CD4-positive, CD25-positive, alpha-beta regulatory T cell (primary cell): ENCODE measurements at regions not wholly inside any gene's neighbourhood (a gene's known extent, or its start where the extent isn't known, plus 50 kb on each side); places are given as distances from the start of the nearest gene placed in this dataset.

Experiments used
- ATAC-seq, 2 donors: fragments of 150-1000 bp; cut with Tn5 transposase; one replicate each; pipeline ENCODE4 v1.10.0; 2021; ENCODE audit warnings: low read depth in 2 of 2, moderate number of reproducible peaks in 2 of 2, moderate library complexity in 1 of 2
- DNase-seq, 3 donors: peaks; one replicate each; pipeline versions ENCODE4 v3.0.0 to v3.0.0-alpha.2; 2012 to 2022; ENCODE audit warnings: mixed read lengths in 1 of 3
- H3K27ac ChIP-seq: one replicate; pipeline ENCODE4 v1.7.0; 2013; ENCODE audit warnings: mild to moderate bottlenecking, low read length; ENCODE audit not compliant: insufficient read depth, poor library complexity, severe bottlenecking
- H3K27me3 ChIP-seq: one replicate; pipeline ENCODE4 v1.7.0; 2013; ENCODE audit warnings: low read length; ENCODE audit not compliant: control insufficient read depth, insufficient read depth
- H3K36me3 ChIP-seq: one replicate; pipeline ENCODE4 v1.7.0; 2013; ENCODE audit warnings: mild to moderate bottlenecking, low read length, moderate library complexity; ENCODE audit not compliant: control insufficient read depth, insufficient read depth
- H3K4me1 ChIP-seq: 2 replicates; pipeline ENCODE4 v1.7.0; 2013; ENCODE audit warnings: mild to moderate bottlenecking, low read length; ENCODE audit not compliant: insufficient read depth, control insufficient read depth, poor library complexity, severe bottlenecking
- H3K4me3 ChIP-seq: one replicate; pipeline ENCODE4 v1.7.0; 2013; ENCODE audit warnings: low read depth, mild to moderate bottlenecking, low read length, moderate library complexity
- H3K9me3 ChIP-seq, 2 experiments: 1 replicate in 1 of 2; 2 replicates in 1 of 2; pipeline ENCODE4 v1.7.0; 2013; ENCODE audit warnings: low read length in 2 of 2, mild to moderate bottlenecking in 1 of 2, moderate library complexity in 1 of 2; ENCODE audit not compliant: control insufficient read depth in 2 of 2
- H3K27ac Mint-ChIP-seq, 3 donors: one replicate each; pipeline ENCODE4 v1.8.0; 2020 to 2022; ENCODE audit warnings: mild to moderate bottlenecking in 3 of 3, mixed read lengths in 3 of 3, moderate library complexity in 2 of 3
- H3K27me3 Mint-ChIP-seq: one replicate; pipeline ENCODE4 v1.8.0; 2022; ENCODE audit warnings: mild to moderate bottlenecking, mixed read lengths
- H3K36me3 Mint-ChIP-seq: one replicate; pipeline ENCODE4 v1.8.0; 2020; ENCODE audit warnings: mixed read lengths
- H3K4me1 Mint-ChIP-seq, 4 donors: one replicate each; pipeline ENCODE4 v1.8.0; 2020 to 2022; ENCODE audit warnings: mixed read lengths in 4 of 4, mild to moderate bottlenecking in 1 of 4
- H3K4me3 Mint-ChIP-seq, 4 donors: one replicate each; pipeline ENCODE4 v1.8.0; 2020 to 2022; ENCODE audit warnings: mild to moderate bottlenecking in 4 of 4, mixed read lengths in 4 of 4, moderate library complexity in 3 of 4
- H3K9me3 Mint-ChIP-seq, 7 donors: one replicate each; pipeline ENCODE4 v1.8.0; 2020 to 2022; ENCODE audit warnings: mixed read lengths in 7 of 7, mild to moderate bottlenecking in 3 of 7, moderate library complexity in 2 of 7

GRCh38 chr14:53847881-53848280 lies 108.7 kb downstream of the BMP4 start:
- no peaks in the 10 kb centered on the region for H3K9me3 ChIP-seq
- H3K27me3 Mint-ChIP-seq, result peaks cover 4% of the 10 kb centered on the region
- no peaks in the 10 kb centered on the region for H3K4me1 Mint-ChIP-seq
- H3K27ac ChIP-seq, result no peak overlapping the region
- H3K4me3 ChIP-seq, result no peak overlapping the region
- H3K9me3 Mint-ChIP-seq, result peaks cover 0 to 3% (median 0%) of the 10 kb centered on the region in 7 donors
- H3K4me1 ChIP-seq, result no peaks in the 10 kb centered on the region
- no peaks in the 10 kb centered on the region for H3K36me3 ChIP-seq
- no peaks in the 10 kb centered on the region for H3K36me3 Mint-ChIP-seq
- no peak overlapping the region for H3K4me3 Mint-ChIP-seq
- no peak overlapping the region for H3K27ac Mint-ChIP-seq
- no peaks in the 10 kb centered on the region for H3K27me3 ChIP-seq
- DNase-seq (no peak), ATAC-seq (no peak)

DNA sequence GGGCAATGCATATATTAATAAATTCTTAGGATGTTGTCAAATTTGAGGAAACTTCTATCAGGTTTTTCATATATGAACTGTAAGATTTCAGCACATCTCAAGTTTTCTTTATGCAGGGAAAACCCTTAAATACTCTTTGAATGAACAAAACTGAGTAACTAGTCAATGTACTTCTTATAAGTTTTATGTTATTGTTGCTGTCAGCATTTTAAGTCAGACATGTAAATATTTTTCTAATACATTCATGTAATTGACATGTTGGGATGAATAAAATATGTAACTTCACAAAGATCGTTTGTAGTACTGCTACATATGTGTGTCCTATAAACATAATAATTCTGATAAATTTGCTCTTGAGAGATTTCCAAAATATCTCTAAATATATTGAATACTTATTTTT lies 109.6 kb downstream of the BMP4 start:
- H3K9me3 Mint-ChIP-seq, result peaks cover 0 to 3% (median 0%) of the 10 kb centered on the region in 7 donors
- DNase-seq (no peak), ATAC-seq (no peak)
- Histone ChIP-seq H3K27ac (no peak overlapping the region), H3K9me3 (no peaks in the 10 kb centered on the region), H3K4me1 (no peaks in the 10 kb centered on the region), H3K4me3 (no peak overlapping the region), H3K27me3 (no peaks in the 10 kb centered on the region), H3K36me3 (no peaks in the 10 kb centered on the region)
- no peaks in the 10 kb centered on the region for H3K4me1 Mint-ChIP-seq
- H3K36me3 Mint-ChIP-seq, result no peaks in the 10 kb centered on the region
- H3K27me3 Mint-ChIP-seq, result peaks cover 4% of the 10 kb centered on the region
- H3K27ac Mint-ChIP-seq, result no peak overlapping the region
- no peak overlapping the region for H3K4me3 Mint-ChIP-seq

- Mint-ChIP-seq H3K36me3 (no peaks in the 10 kb centered on the region), H3K4me1 (no peaks in the 10 kb centered on the region), H3K9me3 (peaks cover 0 to 8% (median 0%) of the 10 kb centered on the region in 7 donors), H3K27me3 (peaks cover 4% of the 10 kb centered on the region), H3K4me3 (no peak overlapping the region), H3K27ac (no peak overlapping the region)
- ATAC-seq (no peak), DNase-seq (no peak)
- H3K9me3 ChIP-seq, result no peaks in the 10 kb centered on the region
- no peaks in the 10 kb centered on the region for H3K36me3 ChIP-seq
- H3K4me1 ChIP-seq, result no peaks in the 10 kb centered on the region
- H3K27me3 ChIP-seq, result no peaks in the 10 kb centered on the region
- no peak overlapping the region for H3K4me3 ChIP-seq
- no peak overlapping the region for H3K27ac ChIP-seq
Measured at GRCh38 chr14:53845813-53846693, 110.6 kb downstream of the BMP4 start.

DNA sequence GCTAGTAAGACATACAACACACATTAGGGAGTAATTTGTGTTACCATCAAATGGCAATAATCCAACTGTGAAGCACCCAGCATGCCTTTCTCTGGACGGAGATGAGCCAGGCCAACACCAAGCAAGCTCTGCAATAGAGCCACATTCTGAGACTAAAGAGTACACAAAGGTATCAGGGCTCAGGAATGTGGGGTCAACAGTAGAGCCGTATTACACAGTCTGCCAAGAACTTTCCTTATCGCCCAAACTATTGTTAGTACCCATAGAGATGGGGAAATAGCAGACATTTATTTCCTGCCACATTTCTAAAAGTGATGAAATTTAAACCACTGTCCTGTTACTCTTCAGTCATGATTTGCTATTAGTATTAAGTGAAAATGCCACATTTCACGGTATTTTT lies 113.7 kb downstream of the BMP4 start:
- Mint-ChIP-seq H3K36me3 (no peaks in the 10 kb centered on the region), H3K4me3 (no peak overlapping the region), H3K4me1 (no peaks in the 10 kb centered on the region), H3K9me3 (peaks cover 2 to 14% (median 4%) of the 10 kb centered on the region in 7 donors), H3K27ac (no peak overlapping the region), H3K27me3 (peaks cover 4% of the 10 kb centered on the region)
- peaks cover 0 to 10% of the 10 kb centered on the region in 2 experiments for H3K9me3 ChIP-seq
- H3K4me1 ChIP-seq, result no peaks in the 10 kb centered on the region
- H3K36me3 ChIP-seq, result no peaks in the 10 kb centered on the region
- no peaks in the 10 kb centered on the region for H3K27me3 ChIP-seq
- DNase-seq, result no peak
- no peak overlapping the region for H3K27ac ChIP-seq
- no peak overlapping the region for H3K4me3 ChIP-seq
- no peak for ATAC-seq

- no peaks in the 10 kb centered on the region for H3K36me3 Mint-ChIP-seq
- H3K4me1 Mint-ChIP-seq, result no peaks in the 10 kb centered on the region
- ATAC-seq (no peak), DNase-seq (no peak)
- H3K27ac Mint-ChIP-seq, result peak overlapping the region in 1 of 3 donors; percentile 29
- H3K36me3 ChIP-seq, result no peaks in the 10 kb centered on the region
- peaks cover 2 to 19% (median 5%) of the 10 kb centered on the region in 7 donors for H3K9me3 Mint-ChIP-seq
- no peaks in the 10 kb centered on the region for H3K27me3 Mint-ChIP-seq
- H3K4me1 ChIP-seq, result no peaks in the 10 kb centered on the region
- peaks cover 0 to 10% of the 10 kb centered on the region in 2 experiments for H3K9me3 ChIP-seq
- no peaks in the 10 kb centered on the region for H3K27me3 ChIP-seq
- H3K27ac ChIP-seq, result no peak overlapping the region
- H3K4me3 Mint-ChIP-seq, result no peak overlapping the region
- H3K4me3 ChIP-seq, result no peak overlapping the region
Measured at GRCh38 chr14:53841109-53842099, 115.2 kb downstream of the BMP4 start.

- H3K4me3 ChIP-seq, result no peak overlapping the region
- DNase-seq (no peak), ATAC-seq (no peak)
- no peaks in the 10 kb centered on the region for H3K36me3 ChIP-seq
- no peaks in the 10 kb centered on the region for H3K4me1 Mint-ChIP-seq
- H3K9me3 ChIP-seq, result peaks cover 0 to 10% of the 10 kb centered on the region in 2 experiments
- H3K27me3 Mint-ChIP-seq, result no peaks in the 10 kb centered on the region
- H3K27me3 ChIP-seq, result no peaks in the 10 kb centered on the region
- no peaks in the 10 kb centered on the region for H3K36me3 Mint-ChIP-seq
- H3K4me1 ChIP-seq, result no peaks in the 10 kb centered on the region
- H3K9me3 Mint-ChIP-seq, result peaks cover 2 to 19% (median 5%) of the 10 kb centered on the region in 7 donors
- no peak overlapping the region for H3K4me3 Mint-ChIP-seq
- H3K27ac Mint-ChIP-seq, result no peak overlapping the region
- no peak overlapping the region for H3K27ac ChIP-seq
Measured at GRCh38 chr14:53840444-53840843, 116.2 kb downstream of the BMP4 start.

DNA sequence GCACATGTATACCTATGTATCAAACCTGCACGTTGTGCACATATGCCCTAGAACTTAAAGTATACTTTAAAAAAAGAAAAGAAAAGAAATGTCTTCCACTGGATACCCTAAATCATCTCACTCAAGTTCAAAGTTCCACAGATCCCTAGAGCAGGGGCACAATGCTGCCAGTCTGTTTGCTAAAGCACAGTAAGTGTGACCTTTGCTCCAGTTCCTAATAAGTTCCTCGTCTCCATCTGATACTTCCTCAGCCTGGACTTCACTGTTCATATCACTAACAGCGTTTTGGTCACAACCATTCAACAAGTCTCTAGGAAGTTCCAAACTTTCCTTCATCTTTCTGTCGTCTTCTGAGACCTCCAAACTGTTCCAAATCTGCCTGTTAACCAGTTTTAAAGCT lies 118.3 kb downstream of the BMP4 start:
- no peak for ATAC-seq
- no peaks in the 10 kb centered on the region for H3K27me3 Mint-ChIP-seq

More for the DNA sequence above, 118.3 kb downstream of the BMP4 start:
- H3K27ac Mint-ChIP-seq, result no peak overlapping the region
- no peak for DNase-seq
- H3K4me3 ChIP-seq, result no peak overlapping the region
- H3K27me3 ChIP-seq, result no peaks in the 10 kb centered on the region
- H3K27ac ChIP-seq, result no peak overlapping the region
- no peaks in the 10 kb centered on the region for H3K36me3 Mint-ChIP-seq
- H3K9me3 ChIP-seq, result peaks cover 0 to 10% of the 10 kb centered on the region in 2 experiments
- H3K36me3 ChIP-seq, result no peaks in the 10 kb centered on the region
- H3K9me3 Mint-ChIP-seq, result peaks cover 2 to 23% (median 4%) of the 10 kb centered on the region in 7 donors
- H3K4me1 ChIP-seq, result no peaks in the 10 kb centered on the region
- no peak overlapping the region for H3K4me3 Mint-ChIP-seq
- H3K4me1 Mint-ChIP-seq, result no peaks in the 10 kb centered on the region
